HG02870 (cell line): ENCODE measurements at regions not wholly inside any gene's neighbourhood (a gene's known extent, or its start where the extent isn't known, plus 50 kb on each side); places are given as distances from the start of the nearest gene placed in this dataset.

Experiments
- ATAC-seq: cut with Tn5 transposase; IDR thresholded peaks from one replicate; pipeline ENCODE4 v1.9.1; 2021; ENCODE audit warnings: mild to moderate bottlenecking, moderate library complexity; ENCODE audit not compliant: unreplicated experiment

DNA sequence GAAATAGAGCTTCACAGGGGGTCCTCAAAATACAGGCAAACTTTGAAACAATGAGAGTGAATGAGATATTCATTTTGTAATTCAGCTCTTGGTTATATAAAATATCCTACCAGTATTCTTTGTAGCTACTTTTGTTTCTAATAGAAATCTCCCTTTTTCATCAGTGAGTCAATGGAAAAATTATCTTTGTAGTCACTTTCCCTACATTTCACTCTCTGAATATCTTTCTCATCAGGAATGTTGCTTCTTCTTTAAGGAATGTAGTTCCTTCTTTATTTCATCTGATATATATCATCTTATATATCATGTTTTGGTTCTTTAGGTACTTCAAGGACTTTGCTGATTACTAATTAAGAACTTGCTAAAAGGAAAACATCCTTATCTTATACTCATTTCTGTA, 280.3 kb upstream of the NUDT12 start:
- ATAC-seq: no peak

DNA sequence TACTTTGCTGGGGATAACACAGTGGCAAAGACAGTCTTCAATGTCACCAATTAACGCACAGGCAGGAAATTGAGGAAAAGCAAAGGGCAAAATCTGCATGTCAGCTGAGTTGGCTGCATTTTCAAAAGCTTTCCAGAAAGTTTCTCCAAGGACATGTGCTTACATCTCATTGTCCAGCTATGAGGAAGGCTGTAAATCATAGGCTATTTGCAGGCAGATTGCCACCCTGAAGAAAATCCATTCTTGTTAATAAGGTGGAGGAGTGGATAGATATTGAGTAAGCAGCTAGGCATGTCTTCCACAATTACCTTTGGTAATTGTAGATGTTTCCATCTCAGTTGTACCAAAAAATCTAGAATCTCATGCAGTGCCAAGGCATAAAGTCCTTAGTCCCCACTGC, 278.0 kb upstream of the NUDT12 start:
- ATAC-seq: no peak

DNA sequence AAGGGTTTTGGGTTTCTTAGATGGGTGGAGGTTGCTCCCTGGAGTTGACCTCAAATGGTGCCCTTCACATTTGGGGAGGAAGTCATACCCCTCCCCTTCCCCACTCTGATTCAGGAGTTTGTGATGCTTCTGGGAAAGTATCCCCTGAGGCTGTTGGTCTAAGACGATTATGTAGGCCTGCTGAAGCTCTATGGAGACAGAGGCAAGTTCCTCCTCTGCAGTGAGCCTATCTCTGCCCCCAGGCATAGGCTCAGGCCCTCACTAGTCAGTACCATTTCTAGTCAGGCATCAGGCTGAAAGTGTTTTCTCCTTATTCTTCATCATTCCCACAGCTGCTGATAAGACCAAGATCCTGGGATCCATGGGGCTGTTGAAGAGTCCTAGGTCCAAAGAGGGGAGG, 271.6 kb upstream of the NUDT12 start:
- no peak for ATAC-seq

DNA sequence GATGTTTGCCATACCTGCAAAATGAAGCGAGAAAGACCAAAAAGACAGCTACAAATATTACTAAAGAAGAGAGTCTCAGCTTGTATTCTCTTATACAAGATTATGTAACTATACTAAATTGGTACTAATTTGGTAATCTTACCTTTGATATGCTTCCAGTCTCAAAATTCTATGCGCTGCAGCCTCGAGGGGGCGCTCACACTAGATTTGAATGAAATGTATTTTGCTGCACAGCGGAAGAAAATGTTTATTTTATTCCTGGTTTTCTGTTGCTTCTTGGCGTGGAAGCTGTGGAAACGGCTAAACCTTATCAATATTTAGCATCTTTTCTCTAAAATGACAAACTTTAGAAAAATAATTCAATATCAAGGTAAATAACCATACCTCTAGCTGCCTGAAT, 267.0 kb upstream of the NUDT12 start:
- no peak for ATAC-seq

DNA sequence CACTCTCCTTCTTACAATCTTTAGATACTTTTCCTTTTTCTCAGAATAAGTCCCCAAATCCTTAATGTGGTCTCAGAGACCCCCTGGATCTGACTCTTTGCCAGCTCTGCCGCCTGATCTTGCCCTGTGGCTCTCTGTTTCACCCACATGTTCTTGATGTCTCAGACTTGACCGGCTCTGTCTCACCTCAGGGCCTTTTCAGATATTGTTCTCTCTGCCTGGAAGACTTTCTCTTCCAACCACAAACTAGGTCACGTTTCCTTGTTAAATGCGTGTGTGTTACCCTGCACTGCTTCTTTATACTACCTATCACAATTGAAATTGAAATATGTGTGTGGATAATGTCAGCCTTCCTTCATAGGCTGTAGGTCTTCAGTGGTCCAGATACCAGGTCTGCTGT, 265.4 kb upstream of the NUDT12 start:
- no peak for ATAC-seq

DNA sequence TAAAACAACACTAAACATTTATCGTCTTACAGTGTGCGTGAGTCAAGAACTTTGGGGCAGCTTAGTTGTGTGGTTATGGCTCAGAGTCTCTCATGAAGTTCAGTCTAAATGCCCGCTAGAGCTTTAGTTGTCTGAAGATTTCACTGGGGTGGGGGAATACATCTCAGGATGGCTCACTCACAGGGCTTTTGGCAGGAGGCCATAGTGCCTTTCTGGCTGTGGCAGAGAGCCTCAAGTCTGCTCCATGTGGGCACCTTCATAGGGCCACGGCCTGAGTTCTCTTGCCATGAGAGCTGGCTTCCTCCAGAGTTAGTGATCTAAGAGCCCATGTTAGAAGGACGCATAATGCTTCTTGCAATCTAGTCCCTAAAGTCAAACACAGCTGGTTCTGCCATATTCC, 258.8 kb upstream of the NUDT12 start:
- ATAC-seq: no peak

DNA sequence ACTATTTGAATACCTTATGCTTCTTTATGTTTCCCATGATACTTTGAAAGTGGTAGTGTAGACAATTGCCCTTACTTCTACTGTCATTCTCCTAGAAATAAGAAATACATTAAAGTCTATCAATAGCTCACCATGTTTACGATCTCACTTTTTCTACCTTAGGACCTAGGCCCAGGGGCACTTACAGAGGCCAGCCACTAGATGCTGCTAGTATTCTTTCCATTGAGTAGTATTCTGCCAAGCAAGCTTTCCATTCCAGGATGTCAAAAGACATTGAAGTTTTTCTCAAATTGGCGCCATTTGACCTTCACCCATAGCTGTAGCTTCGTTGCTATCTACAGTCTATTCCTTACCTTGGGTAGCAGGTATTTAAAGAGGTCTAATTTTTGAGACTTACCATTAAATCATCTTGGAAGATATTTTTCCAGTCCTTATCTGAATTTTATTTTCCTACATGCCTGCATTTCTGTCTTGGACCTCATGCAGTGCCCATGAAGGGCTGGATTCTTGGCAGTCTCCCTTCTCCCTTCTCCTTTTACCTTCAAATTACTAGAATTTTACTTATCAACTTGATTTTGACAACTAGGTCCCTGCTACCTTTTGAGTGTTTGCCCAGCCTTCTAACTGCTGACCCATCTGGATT, 246.0 kb upstream of the NUDT12 start:
- peak; percentile 90 for ATAC-seq

DNA sequence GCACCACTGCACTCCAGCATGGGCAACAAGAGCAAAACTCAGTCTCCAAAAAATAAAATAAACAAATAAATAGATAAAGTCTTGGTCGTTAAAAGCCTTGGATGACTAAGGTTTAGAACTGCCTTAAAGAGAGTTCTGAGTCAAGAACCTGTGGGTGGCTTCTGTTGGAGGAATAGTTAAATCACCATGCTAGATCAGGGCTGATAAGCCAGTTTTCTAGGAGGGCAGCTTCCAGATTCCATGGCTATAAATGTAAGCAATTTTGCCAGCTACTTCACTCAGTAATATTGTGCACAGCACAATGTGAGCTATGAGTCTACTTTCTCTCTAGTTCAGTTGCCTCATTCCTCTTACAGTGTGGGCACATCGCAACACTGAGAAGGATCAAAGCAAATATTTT, 242.1 kb upstream of the NUDT12 start:
- no peak for ATAC-seq

DNA sequence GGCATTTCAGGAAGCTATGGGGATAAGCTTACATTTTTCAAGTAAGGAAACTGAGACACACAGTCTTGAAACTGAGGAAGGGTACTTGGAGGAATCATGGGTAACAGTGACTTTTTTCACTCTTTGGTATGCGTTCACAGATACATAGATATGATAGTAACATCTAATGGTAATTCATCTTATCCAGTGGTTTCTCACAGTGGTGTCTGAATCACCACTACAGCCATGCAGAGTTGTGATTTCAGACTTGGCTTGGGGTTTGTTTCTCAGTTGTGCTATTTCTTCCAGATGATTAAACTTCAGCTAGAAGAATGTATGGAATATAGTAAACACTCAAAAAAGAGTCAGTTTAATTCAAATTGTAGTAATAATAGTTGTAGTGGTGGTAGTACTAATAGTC, 239.1 kb upstream of the NUDT12 start:
- ATAC-seq: no peak

DNA sequence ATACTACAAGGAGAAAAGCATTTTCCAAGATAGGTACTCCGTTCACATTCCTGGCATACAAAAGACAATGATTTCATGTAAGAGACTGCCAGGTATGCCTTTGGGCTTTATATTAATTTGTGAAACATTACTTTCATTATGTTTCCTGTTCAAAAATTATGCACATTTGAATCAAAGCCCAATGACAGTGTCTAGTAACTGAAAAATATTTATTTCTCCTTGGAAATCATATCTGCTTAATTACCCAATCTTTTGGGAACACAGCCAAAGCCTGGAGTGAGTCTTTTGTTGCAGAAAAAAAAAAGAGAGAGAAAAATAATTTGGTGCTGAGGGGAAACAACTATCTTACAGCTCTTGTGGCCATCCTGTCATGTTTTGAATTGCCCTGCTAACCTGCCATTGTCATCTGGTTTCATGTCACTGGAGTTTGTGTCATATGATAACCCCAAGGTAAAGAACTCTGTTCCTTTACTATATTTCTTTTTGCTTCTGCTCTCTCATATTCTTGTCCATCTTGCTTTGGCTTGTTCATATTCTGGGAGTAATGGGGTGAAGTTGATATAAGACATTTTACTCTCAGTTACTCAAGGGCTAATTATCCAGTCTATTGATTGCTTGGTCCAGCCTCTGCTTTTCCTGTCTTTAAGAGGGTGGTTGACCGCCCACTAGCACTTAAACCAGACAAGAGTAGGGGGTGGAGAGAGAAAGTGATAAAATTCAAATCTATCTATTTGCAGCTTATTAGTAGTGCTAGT, 238.3 kb upstream of the NUDT12 start:
- no peak for ATAC-seq

DNA sequence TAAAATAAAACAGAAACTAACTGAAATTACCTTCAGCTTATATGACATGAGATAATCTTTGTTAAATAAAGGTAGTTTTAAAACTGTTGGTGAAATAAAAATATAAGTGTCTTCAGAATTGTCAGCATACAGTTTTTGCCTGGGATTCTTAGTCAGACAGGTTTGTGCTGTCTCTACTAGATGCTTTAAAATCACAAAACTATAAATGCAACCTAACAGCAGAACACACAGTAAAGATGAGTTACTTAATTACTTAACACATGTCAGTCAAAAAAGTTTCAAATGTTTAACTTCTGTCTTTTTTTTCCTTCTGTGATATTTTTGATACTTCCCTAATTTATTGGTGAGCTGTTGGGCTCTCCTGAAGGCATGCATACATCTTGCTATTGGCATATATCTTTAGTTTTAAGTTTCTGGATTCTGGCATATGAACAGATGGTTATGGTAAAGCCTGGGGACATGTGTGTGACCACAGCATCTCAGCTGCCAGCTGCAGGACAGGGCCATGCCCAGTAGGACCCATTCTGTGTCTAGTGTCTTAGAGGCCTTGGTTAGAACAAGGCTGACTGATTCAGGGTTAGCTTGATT, 231.1 kb upstream of the NUDT12 start:
- no peak for ATAC-seq

DNA sequence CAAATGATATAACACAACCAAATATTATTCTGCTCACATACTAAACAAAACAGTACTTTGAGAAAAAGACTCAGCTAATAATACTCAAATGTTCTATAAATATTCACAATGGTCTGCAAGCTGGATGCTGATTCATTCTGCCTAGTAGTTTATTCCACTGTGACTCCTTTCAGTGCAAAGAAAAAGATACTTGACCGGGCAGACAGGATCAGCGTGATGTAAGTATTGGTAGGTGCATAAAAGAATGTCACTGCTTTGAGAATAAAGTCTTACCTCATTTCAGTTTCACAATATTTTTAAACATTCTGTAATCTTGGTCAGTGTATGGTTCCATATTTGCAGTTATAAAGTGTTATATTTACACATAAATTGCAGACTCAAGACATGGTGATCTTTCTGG, 223.0 kb upstream of the NUDT12 start:
- ATAC-seq: no peak

DNA sequence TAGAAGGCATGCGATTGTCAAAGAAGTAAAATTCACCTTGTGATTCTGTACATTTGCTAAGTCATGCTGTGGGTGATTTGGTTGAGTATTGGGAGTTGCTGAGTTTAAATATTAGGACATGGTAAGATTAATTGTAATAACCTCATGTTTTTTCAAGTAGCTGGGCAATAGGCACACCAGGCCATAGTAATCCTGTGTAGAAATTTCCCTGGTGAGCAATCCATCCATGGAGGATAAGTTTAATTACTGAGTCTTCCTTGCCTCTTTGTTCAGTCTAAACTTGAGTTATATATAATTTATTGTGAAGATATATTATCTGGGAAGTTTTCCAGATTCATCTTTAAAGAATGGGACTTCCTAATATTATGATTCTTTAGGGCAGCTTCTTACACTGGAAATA, 221.1 kb upstream of the NUDT12 start:
- no peak for ATAC-seq

DNA sequence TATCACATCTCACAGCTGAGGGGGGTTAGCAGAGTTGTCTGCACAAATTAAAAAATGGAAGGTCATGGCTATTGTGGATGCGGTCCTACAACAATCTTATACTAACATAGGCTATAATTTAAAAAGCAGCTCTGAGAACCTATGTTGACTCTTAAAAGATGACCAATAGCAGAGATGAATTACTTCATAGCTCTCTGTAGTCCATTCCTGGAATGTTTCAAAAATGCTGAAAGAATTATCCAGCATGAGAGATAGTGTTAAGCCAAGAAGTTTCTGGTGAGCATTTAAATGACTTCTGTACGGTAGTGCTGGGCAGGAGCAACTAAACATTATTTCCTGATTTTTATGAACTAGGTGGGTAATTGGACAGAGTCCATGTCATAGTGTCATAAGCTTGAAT, 218.2 kb upstream of the NUDT12 start:
- ATAC-seq: no peak

DNA sequence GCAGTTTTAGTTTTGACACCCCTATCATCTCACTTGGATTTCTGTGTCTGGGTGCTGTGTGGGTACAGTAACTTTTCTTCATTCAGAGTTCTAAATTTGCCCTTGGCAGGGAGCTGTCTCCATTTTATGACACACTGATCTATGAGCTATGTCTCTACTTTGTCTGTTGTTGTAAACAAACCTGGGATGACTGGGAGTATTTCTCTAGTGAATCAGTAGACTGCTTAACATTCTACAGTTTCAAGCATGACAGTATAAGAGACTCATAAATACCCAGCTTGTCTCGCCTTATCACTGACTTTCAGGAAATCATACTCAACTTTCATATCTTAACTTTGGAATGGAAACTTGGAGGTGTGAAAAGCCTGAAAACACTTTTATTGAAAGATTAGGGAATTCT, 212.1 kb upstream of the NUDT12 start:
- no peak for ATAC-seq

DNA sequence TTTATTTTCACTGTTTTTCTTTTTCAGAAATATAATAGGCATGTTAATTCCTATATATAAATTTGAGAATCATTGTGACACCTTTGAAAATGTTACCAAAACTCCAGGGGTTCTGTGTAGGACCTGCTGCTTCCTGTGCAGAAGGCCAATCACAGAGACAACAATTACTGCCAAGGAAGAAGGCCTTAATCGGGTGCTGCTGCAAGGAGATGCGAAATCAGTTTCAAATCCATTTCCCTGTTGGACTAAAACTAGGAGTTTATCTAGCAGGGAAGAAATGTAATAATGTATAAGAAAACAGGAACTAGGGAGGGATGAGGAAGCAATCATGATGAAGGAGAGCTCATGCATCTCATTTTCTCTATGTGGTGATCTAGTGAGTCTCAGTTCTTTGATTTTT, 209.7 kb upstream of the NUDT12 start:
- ATAC-seq: no peak

DNA sequence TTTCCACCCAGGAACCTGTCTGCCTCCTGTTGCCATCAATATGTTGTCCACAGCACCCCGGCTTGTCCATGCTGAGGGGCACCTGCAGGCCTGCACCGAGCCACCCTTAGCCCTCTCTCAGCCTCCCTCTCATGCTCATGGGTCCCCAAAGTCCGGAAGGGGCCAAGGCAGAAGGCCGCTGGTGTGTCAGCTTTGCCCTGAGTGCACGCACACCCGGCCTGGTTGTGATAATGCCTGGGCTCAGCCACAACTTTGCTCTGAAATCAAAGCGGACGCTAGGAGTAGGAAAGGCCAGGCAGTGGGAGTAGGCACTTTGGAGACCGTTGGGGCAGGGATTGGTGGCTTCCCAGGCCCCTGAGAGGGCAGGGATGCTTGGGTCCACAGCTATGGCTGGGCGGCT, 201.8 kb upstream of the NUDT12 start:
- no peak for ATAC-seq

DNA sequence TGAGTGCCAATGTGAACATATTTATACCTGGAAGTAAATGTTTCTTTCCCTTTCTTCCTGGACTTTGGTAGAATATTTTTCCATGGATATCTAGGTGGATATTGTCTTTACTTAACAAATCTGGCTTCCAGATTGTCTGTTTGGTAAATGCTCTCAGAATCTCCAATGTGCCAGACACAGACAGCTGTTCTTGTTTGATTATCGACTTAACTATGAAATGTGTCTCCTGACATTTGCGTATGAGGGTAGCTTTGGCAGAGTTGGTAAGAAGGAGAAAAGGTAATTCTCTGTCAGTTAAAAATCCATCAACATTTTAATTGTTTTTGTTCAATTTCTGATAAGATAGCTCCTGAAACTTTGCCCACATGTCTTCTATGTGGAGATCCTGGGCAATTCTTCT, 196.4 kb upstream of the NUDT12 start:
- ATAC-seq: no peak

DNA sequence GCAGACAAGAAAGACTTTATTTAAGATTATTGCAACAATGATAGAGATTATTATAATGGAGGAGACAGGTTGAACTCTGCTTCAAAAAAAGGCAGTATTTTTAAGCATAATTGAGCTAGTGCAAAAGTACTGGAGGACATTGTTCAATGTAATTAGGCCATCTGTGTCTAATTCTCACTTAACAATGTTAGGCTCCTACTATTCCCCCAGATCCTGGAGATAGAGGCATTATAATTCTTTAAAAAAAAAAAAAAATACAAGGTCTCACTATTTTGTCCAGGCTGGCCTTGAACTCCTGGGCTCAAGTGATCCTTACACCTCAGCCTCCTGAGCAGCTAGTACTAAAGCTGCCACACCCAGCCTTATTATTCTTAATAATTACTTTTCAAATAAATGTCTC, 193.4 kb upstream of the NUDT12 start:
- no peak for ATAC-seq

DNA sequence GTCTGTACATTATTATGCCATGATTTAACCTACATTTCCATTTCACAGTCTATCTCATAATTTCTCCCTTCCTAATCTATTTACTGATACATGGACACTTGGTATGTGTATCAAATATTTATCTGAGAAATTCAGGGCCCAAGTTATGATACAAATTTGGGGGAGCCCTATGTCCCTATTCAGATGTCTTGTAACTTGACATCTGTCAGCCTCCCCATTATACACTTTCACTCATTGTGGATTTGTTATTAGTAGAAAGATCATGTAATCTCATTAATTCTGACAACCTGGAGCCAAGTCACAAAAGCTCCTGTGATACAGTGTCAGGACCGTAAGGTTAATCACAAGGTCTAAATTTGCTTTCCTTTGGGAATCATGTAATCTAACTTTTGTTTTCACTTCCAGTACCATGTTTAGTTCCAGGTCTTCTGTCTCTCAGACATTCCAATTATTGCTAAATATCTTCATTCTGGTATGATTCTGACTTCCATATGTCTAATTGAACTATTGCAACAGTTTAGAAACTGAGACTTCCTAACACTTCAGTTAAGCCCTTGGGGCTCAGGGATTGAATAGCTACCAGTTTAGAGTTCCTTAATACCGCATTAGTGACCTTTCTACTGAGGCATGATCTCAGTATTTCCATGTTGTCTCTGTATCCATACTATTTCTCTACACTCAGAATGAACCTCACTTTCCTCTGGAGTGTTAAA, 182.9 kb upstream of the NUDT12 start:
- no peak for ATAC-seq

DNA sequence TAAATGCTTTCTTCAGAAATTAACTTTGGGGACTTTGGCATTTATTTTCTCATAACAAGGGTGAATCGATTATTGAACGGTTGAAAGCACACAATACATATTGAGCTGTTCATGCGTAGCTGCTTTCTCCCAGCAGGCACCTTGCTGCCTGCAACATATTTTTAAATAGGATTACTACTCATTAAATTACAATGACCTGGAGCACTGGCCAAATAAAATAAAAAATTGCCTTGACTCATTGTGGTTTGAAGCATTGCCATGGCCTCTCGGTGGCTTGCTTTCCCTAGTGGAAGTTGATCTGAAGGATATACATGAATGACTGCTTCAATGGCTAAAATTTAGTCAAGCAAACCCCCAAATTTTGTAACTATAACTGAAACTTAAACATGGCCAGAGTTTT, 181.6 kb upstream of the NUDT12 start:
- ATAC-seq: no peak

DNA sequence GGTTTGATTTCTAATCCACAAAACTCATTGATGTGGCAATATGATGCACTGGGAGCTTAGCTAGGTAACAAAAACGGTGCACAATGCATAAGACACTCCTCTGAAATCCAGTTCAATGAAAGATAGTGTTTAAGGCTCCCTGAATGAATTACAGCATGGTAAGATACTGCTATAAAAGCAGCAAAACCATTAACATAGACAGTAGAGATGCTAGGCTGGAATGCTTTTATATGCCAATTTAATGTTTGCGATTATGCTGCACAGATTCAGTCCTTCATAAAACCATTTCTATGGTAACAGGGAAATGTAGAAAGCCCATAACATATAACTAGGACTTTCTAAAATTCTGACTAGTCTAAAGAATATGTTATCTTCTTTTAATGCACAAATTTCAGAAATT, 180.8 kb upstream of the NUDT12 start:
- ATAC-seq: no peak
